22Rv1 (cell line): ENCODE measurements at regions not wholly inside any gene's neighbourhood (a gene's known extent, or its start where the extent isn't known, plus 50 kb on each side); places are given as distances from the start of the nearest gene placed in this dataset.

ENCODE experiments used
- H3K27ac ChIP-seq: fragments of 450-650 bp; 2 replicates; pipeline ENCODE4 v1.5.1; 2017
- CTCF ChIP-seq: fragments of 450-650 bp; IDR thresholded peaks from 2 replicates; pipeline ENCODE4 v1.5.1; 2017; ENCODE audit warnings: mild to moderate bottlenecking
- ZFX ChIP-seq: fragments of 450-650 bp; IDR thresholded peaks from 2 replicates; pipeline ENCODE4 v1.6.1; 2017; ENCODE audit warnings: antibody characterized with exemption, borderline replicate concordance

DNA sequence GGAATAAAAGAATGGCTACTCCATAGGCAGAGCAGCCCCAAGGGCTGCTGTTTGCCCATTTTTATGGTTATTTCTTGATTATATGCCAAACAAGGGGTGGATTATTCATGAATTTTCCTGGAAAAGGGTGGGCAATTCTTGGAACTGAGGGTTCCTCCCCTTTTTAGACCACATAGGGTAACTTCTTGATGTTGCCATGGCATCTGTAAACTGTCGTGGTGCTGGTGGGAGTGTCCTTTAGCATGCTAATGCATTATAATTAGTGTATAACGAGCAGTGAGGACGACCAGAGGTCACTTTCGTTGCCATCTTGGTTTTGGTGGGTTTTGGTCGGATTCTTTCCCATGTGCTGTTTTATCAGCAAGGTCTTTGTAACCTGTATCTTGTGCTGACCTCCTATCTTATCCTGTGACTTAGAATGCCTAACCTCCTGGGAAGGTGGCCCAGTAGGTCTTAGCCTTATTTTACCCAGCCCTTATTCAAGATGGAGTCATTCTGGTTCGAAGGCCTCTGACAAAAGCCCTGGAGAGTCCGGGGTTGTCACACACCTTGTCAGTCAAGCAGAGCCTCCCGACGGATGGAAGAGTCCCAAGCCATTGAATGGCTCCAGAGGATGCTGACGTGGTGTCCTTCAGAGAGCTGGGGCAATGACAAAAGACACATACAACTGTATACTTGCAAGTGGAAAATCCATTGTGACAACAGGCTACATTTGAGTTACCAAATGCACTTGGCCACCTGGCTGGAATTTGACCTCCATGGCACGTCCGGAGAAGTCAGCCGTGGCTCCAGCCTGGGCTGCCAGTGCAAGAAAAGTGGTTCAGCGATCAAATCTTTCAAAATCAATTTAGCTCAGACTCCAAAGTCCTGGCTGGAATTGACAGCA, 67.1 kb upstream of the CLINT1 start:
- H3K27ac ChIP-seq = no peak overlapping the region
- TF ChIP-seq CTCF (no peak), ZFX (no peak)

GRCh38 chr5:157924931-157925729, 66.2 kb upstream of the CLINT1 start:
- H3K27ac ChIP-seq = no peak overlapping the region
- TF ChIP-seq ZFX (no peak), CTCF (no peak)

DNA sequence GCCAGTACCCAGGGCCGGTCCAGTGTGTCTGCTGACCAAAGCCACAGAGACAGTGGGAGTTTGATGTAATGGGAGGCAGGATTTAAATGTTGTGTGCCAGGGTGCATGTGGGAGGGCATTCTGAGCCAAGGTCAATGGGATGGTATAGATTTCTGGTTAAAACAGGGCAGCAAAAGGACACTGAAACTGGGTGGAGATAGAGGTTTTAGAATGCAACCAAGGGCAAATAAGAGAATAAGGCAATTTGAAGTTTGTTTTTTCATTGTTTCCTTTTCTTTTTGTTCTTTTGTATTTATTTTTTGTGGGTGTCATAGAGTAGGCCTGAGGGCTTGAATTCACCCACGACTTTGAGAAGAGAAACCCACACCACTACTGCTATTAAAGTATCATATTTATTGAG, 65.5 kb upstream of the CLINT1 start:
- no peak for TF ChIP-seq CTCF
- TF ChIP-seq ZFX = no peak
- H3K27ac ChIP-seq = no peak overlapping the region

DNA sequence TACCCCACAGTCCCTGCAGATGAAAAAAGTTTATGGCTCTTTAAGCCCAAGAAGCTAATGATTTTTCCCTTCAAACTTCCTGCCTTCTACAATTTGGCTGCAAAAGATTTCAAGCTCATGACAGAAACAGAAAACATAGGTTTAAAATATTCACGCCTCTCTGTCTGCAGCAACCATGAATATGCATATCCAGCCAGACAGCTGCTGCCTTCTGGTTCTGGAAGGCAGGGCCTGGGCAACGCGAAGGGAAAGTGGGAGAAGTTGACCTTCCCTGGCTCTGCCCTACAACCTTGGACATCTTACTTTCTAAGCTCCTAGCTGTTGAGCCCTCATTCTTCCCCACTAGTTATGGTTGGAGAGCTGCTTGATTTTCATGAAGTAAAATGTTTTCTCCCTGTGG, 64.8 kb upstream of the CLINT1 start:
- TF ChIP-seq CTCF = no peak
- TF ChIP-seq ZFX = no peak
- no peak overlapping the region for H3K27ac ChIP-seq

GRCh38 chr5:157922026-157922425, 63.1 kb upstream of the CLINT1 start:
- no peak overlapping the region for H3K27ac ChIP-seq
- TF ChIP-seq CTCF = no peak
- no peak for TF ChIP-seq ZFX

DNA sequence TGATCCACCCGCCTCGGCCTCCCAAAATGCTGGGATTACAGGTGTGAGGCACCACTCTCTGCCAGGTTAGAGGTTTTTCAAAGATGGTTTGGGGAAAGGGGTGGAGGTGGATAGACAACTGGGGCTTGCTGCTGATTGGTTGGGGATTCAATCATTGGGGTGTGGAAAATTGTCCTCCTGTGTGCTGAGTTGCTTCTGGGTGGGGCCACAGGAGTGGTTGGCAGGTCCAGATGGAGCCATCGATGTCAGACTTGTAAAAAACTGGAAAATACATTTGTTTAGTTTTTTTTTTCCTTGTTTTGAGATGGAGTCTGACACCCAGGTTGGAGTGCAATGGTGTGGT, 61.9 kb upstream of the CLINT1 start:
- no peak for TF ChIP-seq CTCF
- TF ChIP-seq ZFX = no peak
- H3K27ac ChIP-seq = no peak overlapping the region
